IPS DF 6.9 (cell line): ENCODE measurements at regions not wholly inside any gene's neighbourhood (a gene's known extent, or its start where the extent isn't known, plus 50 kb on each side); places are given as distances from the start of the nearest gene placed in this dataset.
"Not testable (repeated sequence)": the region's sequence is repeated elsewhere in the genome, so short reads cannot be mapped to it uniquely, and the experiment has no call there.

Source experiments
- DNase-seq: peaks from one replicate; pipeline ENCODE4 v3.0.0-alpha.2; 2013; ENCODE audit warnings: low read depth, low spot score
- H3K27ac ChIP-seq: one replicate; pipeline ENCODE4 v1.5.1; 2013; ENCODE audit warnings: low read length, control low read depth
- H3K27me3 ChIP-seq: 2 replicates; pipeline ENCODE4 v1.6.1; 2013; ENCODE audit warnings: mild to moderate bottlenecking, low read length; ENCODE audit not compliant: control insufficient read depth, insufficient read depth
- H3K36me3 ChIP-seq: 2 replicates; pipeline ENCODE4 v1.6.1; 2013; ENCODE audit warnings: low read length; ENCODE audit not compliant: control insufficient read depth, insufficient read depth
- H3K4me1 ChIP-seq: 2 replicates; pipeline ENCODE4 v1.6.1; 2013; ENCODE audit warnings: low read length; ENCODE audit not compliant: control insufficient read depth, insufficient read depth
- H3K4me3 ChIP-seq: 2 replicates; pipeline ENCODE4 v1.5.1; 2013; ENCODE audit warnings: mild to moderate bottlenecking, low read length
- H3K9me3 ChIP-seq: 2 replicates; pipeline ENCODE4 v1.6.1; 2013; ENCODE audit warnings: low read length, inconsistent platforms; ENCODE audit not compliant: control insufficient read depth, insufficient read depth
- WGBS: extraction: QIAGEN DNeasy Blood & Tissue Kit; methylation state at CpG from one replicate; pipeline ENCODE4 v1.1.7; 2013; ENCODE audit warnings: mixed read lengths, missing lambda C conversion rate; ENCODE audit not compliant: insufficient read length, insufficient coverage; 5-methylcytosine and 5-hydroxymethylcytosine counted together

DNA sequence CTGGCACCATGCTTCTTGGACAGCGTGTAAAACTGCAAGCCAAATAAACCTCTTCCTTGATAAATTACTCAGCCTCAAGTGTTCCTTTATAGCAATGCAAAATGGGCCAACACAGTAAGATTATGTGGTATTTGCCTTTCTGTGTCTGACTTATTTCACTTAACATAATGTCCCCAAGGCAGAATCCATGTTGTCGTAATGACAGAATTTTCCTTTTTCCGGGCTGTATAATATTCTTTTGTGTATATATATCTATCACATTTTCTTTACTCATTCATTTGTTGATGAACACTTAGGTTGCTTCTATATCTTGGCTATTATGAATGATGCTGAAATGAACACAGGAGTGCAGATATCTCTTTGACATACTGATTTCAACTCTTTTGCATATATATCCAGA lies 209.1 kb upstream of the PTER start:
- Histone ChIP-seq H3K9me3 (no peaks in the 10 kb centered on the region), H3K36me3 (no peaks in the 10 kb centered on the region), H3K4me3 (no peak overlapping the region), H3K27me3 (no peaks in the 10 kb centered on the region), H3K4me1 (no peaks in the 10 kb centered on the region), H3K27ac (no peak overlapping the region)
- DNase-seq = no peak
- no CpG with 5 or more reads among the region's 3 CpGs for WGBS

DNA sequence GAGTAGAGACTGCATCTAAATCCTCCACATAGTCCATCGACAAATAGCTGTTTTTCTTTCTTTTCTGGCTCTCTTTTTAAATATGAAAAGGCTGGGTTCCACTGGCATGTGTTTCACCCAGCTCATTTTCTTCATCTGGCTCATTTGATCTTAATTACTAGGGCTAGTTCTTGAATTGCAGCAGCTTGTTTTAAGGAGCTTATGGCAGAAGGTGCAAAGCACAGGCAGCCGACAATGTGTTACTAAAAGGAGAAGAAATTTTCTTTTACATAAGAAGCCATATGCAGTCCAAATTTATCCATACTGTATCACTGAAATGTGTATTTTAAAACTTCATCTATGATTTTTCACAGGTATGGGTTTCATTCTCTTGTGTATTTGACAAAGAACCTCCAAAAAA lies 205.6 kb upstream of the PTER start:
- WGBS = no CpG with 5 or more reads among the region's 2 CpGs
- no peaks in the 10 kb centered on the region for H3K4me1 ChIP-seq
- H3K27me3 ChIP-seq = no peaks in the 10 kb centered on the region
- H3K9me3 ChIP-seq = no peaks in the 10 kb centered on the region
- H3K27ac ChIP-seq = no peak overlapping the region
- no peaks in the 10 kb centered on the region for H3K36me3 ChIP-seq
- H3K4me3 ChIP-seq = no peak overlapping the region
- DNase-seq = no peak

GRCh38 chr10:16231734-16232435 lies 204.9 kb upstream of the PTER start:
- H3K27ac ChIP-seq = no peak overlapping the region
- no peaks in the 10 kb centered on the region for H3K27me3 ChIP-seq
- no peaks in the 10 kb centered on the region for H3K4me1 ChIP-seq
- WGBS = no CpG with 5 or more reads among the region's 11 CpGs
- no peaks in the 10 kb centered on the region for H3K9me3 ChIP-seq
- H3K4me3 ChIP-seq = no peak overlapping the region
- DNase-seq = no peak
- no peaks in the 10 kb centered on the region for H3K36me3 ChIP-seq

DNA sequence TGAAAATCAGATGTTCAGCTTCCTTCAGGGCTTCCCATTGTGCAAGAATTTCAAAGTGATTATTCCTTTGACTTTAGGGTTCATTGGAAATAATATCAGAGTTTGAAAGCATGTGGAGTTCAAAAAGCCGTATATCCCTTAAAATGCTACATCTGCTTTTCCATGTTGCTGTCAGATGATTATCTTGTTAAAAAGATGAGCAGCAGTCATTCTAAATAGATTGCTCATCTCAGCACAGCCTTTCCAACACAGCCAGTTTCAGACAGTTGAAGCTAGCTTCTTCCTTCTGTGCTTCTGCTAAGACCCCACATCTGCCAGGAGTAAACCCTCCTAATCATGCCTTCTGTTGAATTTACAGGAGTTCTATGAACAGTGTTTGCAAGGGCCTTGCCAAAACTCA lies 204.4 kb upstream of the PTER start:
- Histone ChIP-seq H3K9me3 (no peaks in the 10 kb centered on the region), H3K36me3 (no peaks in the 10 kb centered on the region), H3K4me3 (no peak overlapping the region), H3K4me1 (no peaks in the 10 kb centered on the region), H3K27me3 (no peaks in the 10 kb centered on the region), H3K27ac (no peak overlapping the region)
- WGBS = no CpG with 5 or more reads among the region's 1 CpG
- DNase-seq = no peak

- DNase-seq = no peak
Measured at GRCh38 chr10:16234916-16235315, 201.9 kb upstream of the PTER start.

DNA sequence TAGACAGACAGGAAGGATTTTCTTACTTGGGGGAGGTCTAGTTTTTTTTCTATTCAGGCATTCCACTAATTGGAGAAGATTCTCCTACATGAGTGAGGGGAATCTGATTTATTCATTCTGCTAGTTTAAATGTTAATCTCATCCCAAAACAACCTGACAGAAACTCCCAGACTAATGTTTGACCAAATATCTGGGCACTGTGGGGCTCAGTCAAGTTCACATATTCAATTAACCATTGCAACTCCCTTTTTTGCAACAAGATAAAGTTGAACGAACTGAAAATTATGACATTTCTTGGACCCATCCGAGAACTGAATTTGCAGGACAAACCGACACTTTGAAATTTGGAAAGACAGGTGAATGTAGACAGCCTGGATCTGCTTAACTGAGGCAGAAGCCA lies 194.4 kb upstream of the PTER start:
- no peaks in the 10 kb centered on the region for H3K36me3 ChIP-seq
- peaks cover 4% of the 10 kb centered on the region for H3K4me1 ChIP-seq
- H3K9me3 ChIP-seq = no peaks in the 10 kb centered on the region
- no peak overlapping the region for H3K27ac ChIP-seq
- DNase-seq = no peak
- H3K4me3 ChIP-seq = no peak overlapping the region
- WGBS = no CpG with 5 or more reads among the region's 3 CpGs
- no peaks in the 10 kb centered on the region for H3K27me3 ChIP-seq

More at GRCh38 chr10:16234916-16235315, 201.9 kb upstream of the PTER start:
- Histone ChIP-seq H3K4me1 (no peaks in the 10 kb centered on the region), H3K9me3 (no peaks in the 10 kb centered on the region), H3K36me3 (no peaks in the 10 kb centered on the region), H3K27ac (no peak overlapping the region), H3K4me3 (no peak overlapping the region), H3K27me3 (no peaks in the 10 kb centered on the region)
- WGBS = no CpG with 5 or more reads among the region's 2 CpGs

DNA sequence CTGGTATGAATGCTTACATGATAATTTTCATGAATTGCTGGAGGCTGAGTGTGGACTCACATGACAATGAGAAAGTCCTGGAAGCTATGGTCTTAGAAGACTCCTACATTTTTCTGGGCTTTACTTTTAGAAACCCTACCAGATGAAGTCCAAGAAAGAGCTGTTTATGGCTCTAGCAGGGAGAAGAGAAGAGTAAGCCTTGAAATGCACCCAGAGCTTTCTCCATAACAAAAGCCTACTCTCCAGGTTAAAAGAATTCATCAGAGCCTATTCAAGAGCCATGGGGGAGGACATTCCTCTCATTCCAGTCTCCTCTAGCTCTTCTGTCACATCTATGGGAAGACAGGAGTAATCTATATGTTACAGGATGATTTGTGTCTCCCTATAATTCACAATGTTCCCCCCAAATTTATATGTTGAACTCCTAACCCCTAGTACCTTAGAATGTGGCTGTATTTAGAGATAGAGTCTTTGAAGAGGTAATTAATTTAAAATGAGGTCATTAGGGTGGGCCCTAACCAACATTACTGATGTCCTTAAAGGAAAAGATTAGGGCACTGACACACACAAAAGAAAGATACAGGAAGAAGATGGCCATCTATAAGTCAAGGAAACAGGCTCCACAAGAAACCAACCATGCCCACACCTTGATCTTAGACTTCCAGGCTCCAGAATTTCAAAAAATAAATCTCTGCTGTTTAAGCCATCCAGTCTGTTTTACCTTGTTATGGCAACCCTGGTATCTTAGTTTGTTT lies 193.8 kb upstream of the PTER start:
- Histone ChIP-seq H3K27me3 (no peaks in the 10 kb centered on the region), H3K4me3 (no peak overlapping the region), H3K9me3 (no peaks in the 10 kb centered on the region), H3K4me1 (peaks cover 4% of the 10 kb centered on the region), H3K27ac (no peak overlapping the region), H3K36me3 (no peaks in the 10 kb centered on the region)
- peak; percentile 91 for DNase-seq

DNA sequence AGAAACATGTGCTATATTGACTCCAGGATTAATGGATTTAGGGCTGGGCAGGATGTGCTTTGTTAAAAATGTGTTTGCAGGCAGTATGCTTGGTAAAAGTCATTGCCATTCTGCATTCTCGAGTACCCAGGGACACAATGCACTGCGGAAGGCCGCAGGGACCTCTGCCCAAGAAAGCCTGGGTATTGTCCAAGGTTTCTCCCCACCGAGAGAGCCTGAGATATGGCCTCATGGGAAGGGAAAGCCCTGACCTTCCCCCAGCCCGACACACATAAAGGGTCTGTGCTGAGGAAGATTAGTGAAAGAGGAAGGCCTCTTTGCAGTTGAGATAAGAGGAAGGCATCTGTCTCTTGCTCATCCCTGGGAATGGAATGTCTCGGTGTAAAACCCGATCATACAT lies 186.7 kb upstream of the PTER start:
- not testable (repeated sequence) for H3K9me3 ChIP-seq, DNase-seq

DNA sequence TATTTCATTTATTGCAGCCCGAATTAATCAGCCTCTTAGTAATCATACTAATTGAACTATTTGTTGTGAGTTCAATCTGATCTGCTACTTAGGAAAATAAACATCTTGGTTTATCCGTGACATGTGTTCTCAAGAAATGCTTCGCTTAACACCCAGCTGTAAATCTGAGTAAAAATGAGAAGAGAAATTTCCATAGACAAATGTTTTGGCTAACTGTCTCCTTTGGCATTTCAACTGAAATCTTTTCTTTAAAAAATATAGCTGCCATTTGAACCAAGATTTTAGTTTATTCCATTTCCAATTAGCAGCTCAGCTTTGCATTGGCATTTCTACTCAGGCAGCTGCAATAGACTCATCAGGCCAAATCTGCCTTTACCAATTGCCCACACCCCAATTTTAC lies 180.5 kb upstream of the PTER start:
- H3K4me3 ChIP-seq = no peak overlapping the region
- no CpG with 5 or more reads among the region's 3 CpGs for WGBS
- H3K9me3 ChIP-seq = 0 out of 2 replicates have a peak, but pooled peaks cover 1% of the 10 kb centered on the region
- no peaks in the 10 kb centered on the region for H3K27me3 ChIP-seq
- no peak overlapping the region for H3K27ac ChIP-seq
- no peaks in the 10 kb centered on the region for H3K36me3 ChIP-seq
- DNase-seq = no peak
- H3K4me1 ChIP-seq = no peaks in the 10 kb centered on the region

More for the DNA sequence above, 186.7 kb upstream of the PTER start:
- not testable (repeated sequence) for H3K27me3 ChIP-seq, H3K4me3 ChIP-seq, H3K27ac ChIP-seq, H3K4me1 ChIP-seq, H3K36me3 ChIP-seq
- no CpG with 5 or more reads among the region's 7 CpGs for WGBS

DNA sequence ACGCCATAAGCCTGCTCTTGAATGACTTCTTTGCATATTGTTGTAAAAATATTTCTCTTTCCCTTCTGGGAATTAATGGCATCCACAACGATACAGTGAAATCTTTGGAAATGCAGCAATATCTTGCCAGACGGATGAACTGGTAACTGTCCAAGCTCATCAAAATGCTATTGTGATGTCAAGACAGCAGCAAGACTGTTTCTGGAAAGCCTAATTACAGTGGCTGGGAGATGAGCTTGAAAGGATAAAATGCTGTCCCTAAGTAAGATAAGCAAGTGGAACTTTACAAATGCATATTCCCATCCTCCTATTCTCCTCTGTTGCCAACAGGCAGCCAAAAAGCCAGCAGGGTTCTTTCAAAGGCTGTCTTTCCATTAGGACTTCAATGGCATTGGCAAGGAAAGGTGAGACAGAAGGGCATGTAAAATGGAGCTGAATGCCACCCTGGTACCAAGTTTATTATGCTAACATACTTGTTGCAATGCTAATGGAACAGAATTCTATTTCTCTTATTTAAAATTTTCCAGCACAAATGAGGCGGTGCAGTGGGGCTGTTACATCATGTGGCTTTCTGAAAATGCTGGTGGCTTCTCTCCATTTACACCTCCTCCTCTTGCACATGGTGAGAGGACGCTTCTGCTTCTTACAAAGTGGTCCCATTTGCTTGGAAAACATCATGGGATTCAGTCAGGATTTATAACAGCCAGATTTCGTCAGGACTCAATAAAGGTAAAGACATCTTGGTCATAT lies 178.3 kb upstream of the PTER start:
- Histone ChIP-seq H3K4me3 (no peak overlapping the region), H3K27ac (no peak overlapping the region), H3K27me3 (no peaks in the 10 kb centered on the region), H3K36me3 (no peaks in the 10 kb centered on the region), H3K9me3 (0 out of 2 replicates have a peak, but pooled peaks cover 1% of the 10 kb centered on the region), H3K4me1 (no peaks in the 10 kb centered on the region)
- DNase-seq = no peak
- no CpG with 5 or more reads among the region's 6 CpGs for WGBS
